ENCODE measurements at regions not wholly inside any gene's neighbourhood (a gene's known extent, or its start where the extent isn't known, plus 50 kb on each side); places are given as distances from the start of the nearest gene placed in this dataset.

GRCh38 chr4:15322006-15322405 lies 105.8 kb upstream of the C1QTNF7 start:
- no peak for DNase-seq
- no peaks in the 10 kb centered on the region for H3K27me3 ChIP-seq (replicated peaks in 1 of 7)
- intact Hi-C loops (cut with DNase I; ENCODE audit: low total_unique reads): no loop called here
- no peak overlapping the region for H3K4me3 ChIP-seq
- no peaks in the 10 kb centered on the region for H3K36me3 ChIP-seq
- H3K27ac ChIP-seq: no peak overlapping the region
- 41 to 81% (median 57%) methylated on average over 2 to 3 of the region's 3 CpGs for WGBS, 5 donors
- TF ChIP-seq POLR2A (IDR thresholded peaks at IDR 0.05): no peak
- no peak for TF ChIP-seq CTCF (IDR thresholded peaks at IDR 0.05 in 8 of 11, conservative IDR thresholded peaks at IDR 0.05 in 3 of 11)
- no peak for TF ChIP-seq POLR2AphosphoS5 (IDR thresholded peaks at IDR 0.05)
- no peaks in the 10 kb centered on the region for H3K9me3 ChIP-seq
- H3K4me1 ChIP-seq: peaks cover 0 to 6% (median 0%) of the 10 kb centered on the region in 6 donors

GRCh38 chr4:15325987-15326386 lies 101.8 kb upstream of the C1QTNF7 start:
- DNase-seq: no peak
- intact Hi-C loops (cut with DNase I; ENCODE audit: low total_unique reads): no loop called here

GRCh38 chr4:15327311-15328298 lies 100.2 kb upstream of the C1QTNF7 start:
- Histone ChIP-seq H3K36me3 (no peaks in the 10 kb centered on the region), H3K27ac (peak overlapping the region in 6 of 8 donors; percentile 29 to 68 (median 54)), H3K27me3 (replicated peaks in 1 of 7) (no peaks in the 10 kb centered on the region), H3K4me1 (peaks cover 0 to 6% (median 0%) of the 10 kb centered on the region in 6 donors), H3K9me3 (no peaks in the 10 kb centered on the region), H3K4me3 (no peak overlapping the region)
- TF ChIP-seq CTCF (IDR thresholded peaks at IDR 0.05 in 8 of 11, conservative IDR thresholded peaks at IDR 0.05 in 3 of 11) (no peak), POLR2AphosphoS5 (IDR thresholded peaks at IDR 0.05) (no peak), POLR2A (IDR thresholded peaks at IDR 0.05) (no peak)
- intact Hi-C loops (cut with DNase I; ENCODE audit: low total_unique reads): no loop called here
- WGBS, 5 donors: 72 to 78% (median 76%) methylated on average over 7 of the region's 7 CpGs
- DNase-seq: no peak

More at GRCh38 chr4:15325987-15326386, 101.8 kb upstream of the C1QTNF7 start:
- no peak overlapping the region for H3K27ac ChIP-seq
- no peak overlapping the region for H3K4me3 ChIP-seq
- H3K4me1 ChIP-seq: peaks cover 0 to 6% (median 0%) of the 10 kb centered on the region in 6 donors
- TF ChIP-seq POLR2AphosphoS5 (IDR thresholded peaks at IDR 0.05): no peak
- TF ChIP-seq POLR2A (IDR thresholded peaks at IDR 0.05): no peak
- no peak for TF ChIP-seq CTCF (IDR thresholded peaks at IDR 0.05 in 8 of 11, conservative IDR thresholded peaks at IDR 0.05 in 3 of 11)
- H3K27me3 ChIP-seq (replicated peaks in 1 of 7): no peaks in the 10 kb centered on the region
- 59 to 82% (median 71%) methylated on average over 5 of the region's 5 CpGs for WGBS, 5 donors
- no peaks in the 10 kb centered on the region for H3K9me3 ChIP-seq
- no peaks in the 10 kb centered on the region for H3K36me3 ChIP-seq

- intact Hi-C loops (cut with DNase I; ENCODE audit: low total_unique reads): no loop called here
- H3K4me3 ChIP-seq: no peak overlapping the region
These were observed 95.9 kb upstream of the C1QTNF7 start for GRCh38 chr4:15331930-15332329.

More at GRCh38 chr4:15331930-15332329, 95.9 kb upstream of the C1QTNF7 start:
- Histone ChIP-seq H3K27me3 (replicated peaks in 1 of 7) (no peaks in the 10 kb centered on the region), H3K36me3 (no peaks in the 10 kb centered on the region), H3K4me1 (peaks cover 0 to 4% (median 0%) of the 10 kb centered on the region in 6 donors), H3K9me3 (no peaks in the 10 kb centered on the region), H3K27ac (no peak overlapping the region)
- no peak for DNase-seq
- 68 to 82% (median 78%) methylated on average over 3 of the region's 3 CpGs for WGBS, 5 donors
- no peak for TF ChIP-seq POLR2AphosphoS5 (IDR thresholded peaks at IDR 0.05)
- no peak for TF ChIP-seq CTCF (IDR thresholded peaks at IDR 0.05 in 8 of 11, conservative IDR thresholded peaks at IDR 0.05 in 3 of 11)
- no peak for TF ChIP-seq POLR2A (IDR thresholded peaks at IDR 0.05)
